ENCODE measurements at regions not wholly inside any gene's neighbourhood (a gene's known extent, or its start where the extent isn't known, plus 50 kb on each side); places are given as distances from the start of the nearest gene placed in this dataset.

DNA sequence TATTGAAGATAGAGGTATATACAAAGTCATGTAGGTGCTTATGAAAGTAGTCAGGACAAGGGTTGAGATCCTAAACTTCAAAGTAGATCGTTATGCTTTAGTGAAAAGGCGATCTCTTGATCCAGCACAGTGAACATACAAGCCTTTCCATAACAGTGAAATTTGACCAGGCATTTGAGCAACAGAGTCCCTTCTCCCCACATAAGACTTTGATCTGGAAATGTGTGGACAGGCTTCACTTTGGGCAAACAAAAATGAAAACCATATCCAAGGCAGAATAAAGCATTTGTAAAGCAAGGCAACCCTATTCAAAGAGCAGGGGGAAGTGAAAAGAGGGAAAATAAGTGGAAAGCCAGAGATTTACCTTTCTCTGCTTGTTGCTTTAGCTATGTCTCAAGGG lies 311.9 kb upstream of the SORCS1 start:
- Mint-ChIP-seq H3K4me3 (ENCODE audit: unreplicated experiment) (no peak overlapping the region), H3K4me1 (ENCODE audit: unreplicated experiment) (no peaks in the 10 kb centered on the region), H3K9me3 (ENCODE audit: unreplicated experiment) (no peaks in the 10 kb centered on the region), H3K27me3 (ENCODE audit: unreplicated experiment) (no peaks in the 10 kb centered on the region), H3K36me3 (ENCODE audit: low read depth, unreplicated experiment) (no peaks in the 10 kb centered on the region), H3K27ac (ENCODE audit: unreplicated experiment) (no peak overlapping the region)
- TF ChIP-seq, protein P1, sequence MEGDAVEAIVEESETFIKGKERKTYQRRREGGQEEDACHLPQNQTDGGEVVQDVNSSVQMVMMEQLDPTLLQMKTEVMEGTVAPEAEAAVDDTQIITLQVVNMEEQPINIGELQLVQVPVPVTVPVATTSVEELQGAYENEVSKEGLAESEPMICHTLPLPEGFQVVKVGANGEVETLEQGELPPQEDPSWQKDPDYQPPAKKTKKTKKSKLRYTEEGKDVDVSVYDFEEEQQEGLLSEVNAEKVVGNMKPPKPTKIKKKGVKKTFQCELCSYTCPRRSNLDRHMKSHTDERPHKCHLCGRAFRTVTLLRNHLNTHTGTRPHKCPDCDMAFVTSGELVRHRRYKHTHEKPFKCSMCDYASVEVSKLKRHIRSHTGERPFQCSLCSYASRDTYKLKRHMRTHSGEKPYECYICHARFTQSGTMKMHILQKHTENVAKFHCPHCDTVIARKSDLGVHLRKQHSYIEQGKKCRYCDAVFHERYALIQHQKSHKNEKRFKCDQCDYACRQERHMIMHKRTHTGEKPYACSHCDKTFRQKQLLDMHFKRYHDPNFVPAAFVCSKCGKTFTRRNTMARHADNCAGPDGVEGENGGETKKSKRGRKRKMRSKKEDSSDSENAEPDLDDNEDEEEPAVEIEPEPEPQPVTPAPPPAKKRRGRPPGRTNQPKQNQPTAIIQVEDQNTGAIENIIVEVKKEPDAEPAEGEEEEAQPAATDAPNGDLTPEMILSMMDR (IDR thresholded peaks at IDR 0.05; ENCODE audit: unreplicated experiment), result no peak
- no peak for DNase-seq (ENCODE audit: low spot score)

- no peaks in the 10 kb centered on the region for H3K9me3 Mint-ChIP-seq (ENCODE audit: unreplicated experiment)
- TF ChIP-seq, protein P1 (IDR thresholded peaks at IDR 0.05; ENCODE audit: unreplicated experiment), result no peak
- H3K4me1 Mint-ChIP-seq (ENCODE audit: unreplicated experiment), result no peaks in the 10 kb centered on the region
- no peak for DNase-seq (ENCODE audit: low spot score)
- no peaks in the 10 kb centered on the region for H3K27me3 Mint-ChIP-seq (ENCODE audit: unreplicated experiment)
- no peak overlapping the region for H3K4me3 Mint-ChIP-seq (ENCODE audit: unreplicated experiment)
- no peak overlapping the region for H3K27ac Mint-ChIP-seq (ENCODE audit: unreplicated experiment)
- no peaks in the 10 kb centered on the region for H3K36me3 Mint-ChIP-seq (ENCODE audit: low read depth, unreplicated experiment)
These were observed 310.1 kb upstream of the SORCS1 start for GRCh38 chr10:107474650-107475049.

DNA sequence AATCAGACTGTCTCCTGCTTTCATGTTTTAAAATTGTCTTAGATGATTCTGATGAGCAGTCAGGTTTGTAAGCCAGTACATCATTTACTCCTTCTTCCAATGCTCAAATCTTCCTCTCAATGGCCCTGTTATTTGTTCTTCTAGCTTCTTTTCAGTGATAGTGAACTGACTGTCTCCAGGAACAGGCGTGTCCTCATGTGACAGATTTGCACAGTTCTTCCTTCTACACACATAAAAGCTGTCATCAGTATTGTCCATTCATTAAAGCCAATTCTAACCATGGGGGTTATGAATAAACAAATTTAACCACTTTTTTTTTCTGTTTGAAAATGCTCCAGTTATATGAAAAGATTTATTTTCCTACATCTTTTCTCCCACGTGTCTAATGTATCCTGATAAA lies 308.7 kb upstream of the SORCS1 start:
- H3K36me3 Mint-ChIP-seq (ENCODE audit: low read depth, unreplicated experiment), result no peaks in the 10 kb centered on the region
- no peak overlapping the region for H3K4me3 Mint-ChIP-seq (ENCODE audit: unreplicated experiment)
- TF ChIP-seq, protein P1 (IDR thresholded peaks at IDR 0.05; ENCODE audit: unreplicated experiment), result no peak

DNA sequence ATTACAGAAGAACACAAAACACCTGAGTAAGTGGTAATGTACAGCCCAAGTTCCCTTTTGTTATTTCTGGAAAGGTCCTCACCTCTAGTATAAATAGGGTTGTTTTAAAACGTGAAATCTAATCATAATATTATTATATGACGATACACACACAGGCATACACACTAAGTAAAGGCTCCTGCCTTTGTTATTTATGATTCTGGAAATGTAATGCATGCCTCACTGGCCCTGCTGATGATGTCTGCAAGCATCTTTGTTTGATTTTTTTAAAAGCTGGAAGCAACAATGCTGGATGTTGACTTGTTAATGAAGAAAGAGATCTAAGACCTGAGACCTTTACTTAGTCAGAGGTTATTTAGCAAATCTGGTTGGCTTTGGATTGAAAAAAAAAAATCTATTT lies 307.4 kb upstream of the SORCS1 start:
- Mint-ChIP-seq H3K4me3 (ENCODE audit: unreplicated experiment) (no peak overlapping the region), H3K4me1 (ENCODE audit: unreplicated experiment) (no peaks in the 10 kb centered on the region), H3K9me3 (ENCODE audit: unreplicated experiment) (no peaks in the 10 kb centered on the region), H3K27ac (ENCODE audit: unreplicated experiment) (no peak overlapping the region), H3K36me3 (ENCODE audit: low read depth, unreplicated experiment) (no peaks in the 10 kb centered on the region), H3K27me3 (ENCODE audit: unreplicated experiment) (no peaks in the 10 kb centered on the region)
- no peak for DNase-seq (ENCODE audit: low spot score)
- TF ChIP-seq, protein P1 (IDR thresholded peaks at IDR 0.05; ENCODE audit: unreplicated experiment), result no peak

More for the DNA sequence above, 308.7 kb upstream of the SORCS1 start:
- no peak overlapping the region for H3K27ac Mint-ChIP-seq (ENCODE audit: unreplicated experiment)
- no peaks in the 10 kb centered on the region for H3K27me3 Mint-ChIP-seq (ENCODE audit: unreplicated experiment)
- no peaks in the 10 kb centered on the region for H3K9me3 Mint-ChIP-seq (ENCODE audit: unreplicated experiment)
- H3K4me1 Mint-ChIP-seq (ENCODE audit: unreplicated experiment), result no peaks in the 10 kb centered on the region
- no peak for DNase-seq (ENCODE audit: low spot score)

- Mint-ChIP-seq H3K9me3 (ENCODE audit: unreplicated experiment) (no peaks in the 10 kb centered on the region), H3K4me1 (ENCODE audit: unreplicated experiment) (peaks cover 4% of the 10 kb centered on the region), H3K27me3 (ENCODE audit: unreplicated experiment) (no peaks in the 10 kb centered on the region), H3K36me3 (ENCODE audit: low read depth, unreplicated experiment) (no peaks in the 10 kb centered on the region), H3K27ac (ENCODE audit: unreplicated experiment) (no peak overlapping the region), H3K4me3 (ENCODE audit: unreplicated experiment) (no peak overlapping the region)
- TF ChIP-seq, protein P1 (IDR thresholded peaks at IDR 0.05; ENCODE audit: unreplicated experiment), result no peak
- DNase-seq (ENCODE audit: low spot score), result no peak
These were observed 289.1 kb upstream of the SORCS1 start for GRCh38 chr10:107453561-107453960.

All from endothelial cell (in vitro differentiated cells).